ENCODE measurements at regions not wholly inside any gene's neighbourhood (a gene's known extent, or its start where the extent isn't known, plus 50 kb on each side); places are given as distances from the start of the nearest gene placed in this dataset.

GRCh38 chr12:91490667-91491311, 308.2 kb upstream of the DCN start:
- no peak overlapping the region for H2AFZ ChIP-seq (ENCODE audit: low read length)
- H3K4me1 ChIP-seq (ENCODE audit: insufficient read depth, low read length, poor library complexity, severe bottlenecking): no peaks in the 10 kb centered on the region
- H3K79me2 ChIP-seq (ENCODE audit: insufficient read depth, low read depth, low read length): no peaks in the 10 kb centered on the region
- no peaks in the 10 kb centered on the region for H3K9me2 ChIP-seq (ENCODE audit: insufficient read depth, low read length)
- H3K27ac ChIP-seq (ENCODE audit: low read depth, low read length, poor library complexity, severe bottlenecking): no peak overlapping the region
- TF ChIP-seq CTCF (conservative IDR thresholded peaks at IDR 0.05; ENCODE audit: low read length): no peak
- no peak for TF ChIP-seq EZH2phosphoT487 (IDR thresholded peaks at IDR 0.05; ENCODE audit: borderline replicate concordance, low read depth, low read length)
- no peaks in the 10 kb centered on the region for H4K20me1 ChIP-seq (ENCODE audit: insufficient read depth, low read length)
- ChIA-PET POLR2A (interaction anchor here (0.5 kb wide), 1 partner anchor 175 kb away, joined by 3 read pairs; no protein-coding TSS in a partner anchor), CTCF (ENCODE audit: unreplicated experiment) (no interaction called here)
- no peaks in the 10 kb centered on the region for H3K36me3 ChIP-seq (ENCODE audit: insufficient read depth, low read length)
- no peak overlapping the region for H3K4me3 ChIP-seq (ENCODE audit: low read depth, low read length, poor library complexity, severe bottlenecking)
- BruUV-seq (replicated peaks): no TSS peak
- intact Hi-C loops (cut with micrococcal nuclease; ENCODE audit: unreplicated experiment): no loop called here
- no peak for DNase-seq (ENCODE audit: low spot score)
- no peaks in the 10 kb centered on the region for H3K9me3 ChIP-seq (ENCODE audit: low read length)
- H3K4me2 ChIP-seq (ENCODE audit: low read length): no peak overlapping the region

GRCh38 chr12:91483471-91483985, 300.9 kb upstream of the DCN start:
- no peaks in the 10 kb centered on the region for H3K9me2 ChIP-seq (ENCODE audit: insufficient read depth, low read length)
- no peaks in the 10 kb centered on the region for H3K36me3 ChIP-seq (ENCODE audit: insufficient read depth, low read length)
- no peak overlapping the region for H2AFZ ChIP-seq (ENCODE audit: low read length)
- H3K79me2 ChIP-seq (ENCODE audit: insufficient read depth, low read depth, low read length): no peaks in the 10 kb centered on the region
- no peak overlapping the region for H3K4me3 ChIP-seq (ENCODE audit: low read depth, low read length, poor library complexity, severe bottlenecking)
- no peaks in the 10 kb centered on the region for H3K9me3 ChIP-seq (ENCODE audit: low read length)
- TF ChIP-seq EZH2phosphoT487 (IDR thresholded peaks at IDR 0.05; ENCODE audit: borderline replicate concordance, low read depth, low read length): no peak
- no peak for TF ChIP-seq CTCF (conservative IDR thresholded peaks at IDR 0.05; ENCODE audit: low read length)
- no peaks in the 10 kb centered on the region for H4K20me1 ChIP-seq (ENCODE audit: insufficient read depth, low read length)
- CTCF ChIA-PET (ENCODE audit: unreplicated experiment): no interaction called here
- no peaks in the 10 kb centered on the region for H3K4me1 ChIP-seq (ENCODE audit: insufficient read depth, low read length, poor library complexity, severe bottlenecking)
- intact Hi-C loops (cut with micrococcal nuclease; ENCODE audit: unreplicated experiment): no loop called here
- no peak for DNase-seq (ENCODE audit: low spot score)
- H3K4me2 ChIP-seq (ENCODE audit: low read length): no peak overlapping the region
- no TSS peak for BruUV-seq (replicated peaks)
- POLR2A ChIA-PET: no interaction called here
- H3K27ac ChIP-seq (ENCODE audit: low read depth, low read length, poor library complexity, severe bottlenecking): no peak overlapping the region

GRCh38 chr12:91482231-91482630, 299.6 kb upstream of the DCN start:
- Histone ChIP-seq H3K9me2 (ENCODE audit: insufficient read depth, low read length) (no peaks in the 10 kb centered on the region), H3K9me3 (ENCODE audit: low read length) (no peaks in the 10 kb centered on the region), H3K36me3 (ENCODE audit: insufficient read depth, low read length) (no peaks in the 10 kb centered on the region), H2AFZ (ENCODE audit: low read length) (no peak overlapping the region), H3K27ac (ENCODE audit: low read depth, low read length, poor library complexity, severe bottlenecking) (no peak overlapping the region), H4K20me1 (ENCODE audit: insufficient read depth, low read length) (no peaks in the 10 kb centered on the region), H3K4me3 (ENCODE audit: low read depth, low read length, poor library complexity, severe bottlenecking) (no peak overlapping the region), H3K79me2 (ENCODE audit: insufficient read depth, low read depth, low read length) (no peaks in the 10 kb centered on the region), H3K4me1 (ENCODE audit: insufficient read depth, low read length, poor library complexity, severe bottlenecking) (no peaks in the 10 kb centered on the region), H3K4me2 (ENCODE audit: low read length) (no peak overlapping the region)
- TF ChIP-seq EZH2phosphoT487 (IDR thresholded peaks at IDR 0.05; ENCODE audit: borderline replicate concordance, low read depth, low read length) (no peak), CTCF (conservative IDR thresholded peaks at IDR 0.05; ENCODE audit: low read length) (no peak)
- no TSS peak for BruUV-seq (replicated peaks)
- intact Hi-C loops (cut with micrococcal nuclease; ENCODE audit: unreplicated experiment): no loop called here
- no peak for DNase-seq (ENCODE audit: low spot score)
- ChIA-PET CTCF (ENCODE audit: unreplicated experiment) (no interaction called here), POLR2A (interaction anchor here (0.5 to 0.8 kb wide), 4 partner anchors 13 to 92 kb away, joined by 3 to 4 read pairs (median 4); no protein-coding TSS in a partner anchor)
